ENCODE measurements at regions not wholly inside any gene's neighbourhood (a gene's known extent, or its start where the extent isn't known, plus 50 kb on each side); places are given as distances from the start of the nearest gene placed in this dataset.

- TF ChIP-seq EP300 (IDR thresholded peaks at IDR 0.05; ENCODE audit: borderline replicate concordance) (no peak), FOXM1 (IDR thresholded peaks at IDR 0.05; ENCODE audit: borderline replicate concordance, low read depth) (no peak), TEAD4 (IDR thresholded peaks at IDR 0.05) (no peak), ZBTB7A (IDR thresholded peaks at IDR 0.05; ENCODE audit: low read depth) (no peak), NFIC (IDR thresholded peaks at IDR 0.05) (no peak), MAX (IDR thresholded peaks at IDR 0.05) (no peak), TAF1 (IDR thresholded peaks at IDR 0.05; ENCODE audit: low read depth) (no peak), CEBPB (IDR thresholded peaks at IDR 0.05) (no peak)
- TF ChIP-seq, protein P1, sequence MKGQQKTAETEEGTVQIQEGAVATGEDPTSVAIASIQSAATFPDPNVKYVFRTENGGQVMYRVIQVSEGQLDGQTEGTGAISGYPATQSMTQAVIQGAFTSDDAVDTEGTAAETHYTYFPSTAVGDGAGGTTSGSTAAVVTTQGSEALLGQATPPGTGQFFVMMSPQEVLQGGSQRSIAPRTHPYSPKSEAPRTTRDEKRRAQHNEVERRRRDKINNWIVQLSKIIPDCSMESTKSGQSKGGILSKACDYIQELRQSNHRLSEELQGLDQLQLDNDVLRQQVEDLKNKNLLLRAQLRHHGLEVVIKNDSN (IDR thresholded peaks at IDR 0.05): no peak
Observed at GRCh38 chr20:53837126-53837826, 233.1 kb downstream of the BCAS1 start.

DNA sequence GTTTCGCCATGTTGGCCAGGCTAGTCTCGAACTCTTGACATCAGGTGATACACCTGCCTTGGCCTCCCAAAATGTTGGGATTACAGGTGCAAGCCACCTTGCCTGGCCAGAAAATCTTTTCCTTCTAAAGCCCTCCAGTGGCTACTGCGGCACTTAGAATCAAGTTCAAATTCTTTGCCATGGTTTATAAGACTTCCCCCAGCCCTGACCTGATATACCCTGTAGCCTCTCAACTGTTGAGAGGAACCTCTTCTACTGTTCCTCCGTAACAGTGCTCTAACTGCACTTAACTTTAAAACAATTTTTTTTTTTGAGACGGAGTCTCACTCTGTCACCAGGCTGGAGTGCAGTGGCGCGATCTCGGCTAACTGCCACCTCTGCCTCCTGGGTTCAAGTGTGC lies 235.6 kb downstream of the BCAS1 start:
- no peak for TF ChIP-seq REST (IDR thresholded peaks at IDR 0.05; ENCODE audit: low read depth)
- no peak for TF ChIP-seq NFIC (IDR thresholded peaks at IDR 0.05)
- TF ChIP-seq EGR1 (IDR thresholded peaks at IDR 0.05): no peak
- TF ChIP-seq CEBPB (IDR thresholded peaks at IDR 0.05): no peak
- TF ChIP-seq EP300 (IDR thresholded peaks at IDR 0.05; ENCODE audit: borderline replicate concordance): no peak
- no peak for TF ChIP-seq FOXM1 (IDR thresholded peaks at IDR 0.05; ENCODE audit: borderline replicate concordance, low read depth)
- no peak for TF ChIP-seq CREB1 (IDR thresholded peaks at IDR 0.05; ENCODE audit: low read depth)
- no peak for TF ChIP-seq TEAD4 (IDR thresholded peaks at IDR 0.05)
- no peak for TF ChIP-seq YY1 (IDR thresholded peaks at IDR 0.05; ENCODE audit: low read depth)
- TF ChIP-seq, protein P1 (IDR thresholded peaks at IDR 0.05): no peak
- no peak for TF ChIP-seq TAF1 (IDR thresholded peaks at IDR 0.05; ENCODE audit: low read depth)
- no peak for TF ChIP-seq TCF12 (IDR thresholded peaks at IDR 0.05; ENCODE audit: low read depth)
- TF ChIP-seq RAD21 (IDR thresholded peaks at IDR 0.05; ENCODE audit: low read depth): no peak
- TF ChIP-seq MAX (IDR thresholded peaks at IDR 0.05): no peak
- no peak for TF ChIP-seq ZBTB7A (IDR thresholded peaks at IDR 0.05; ENCODE audit: low read depth)

DNA sequence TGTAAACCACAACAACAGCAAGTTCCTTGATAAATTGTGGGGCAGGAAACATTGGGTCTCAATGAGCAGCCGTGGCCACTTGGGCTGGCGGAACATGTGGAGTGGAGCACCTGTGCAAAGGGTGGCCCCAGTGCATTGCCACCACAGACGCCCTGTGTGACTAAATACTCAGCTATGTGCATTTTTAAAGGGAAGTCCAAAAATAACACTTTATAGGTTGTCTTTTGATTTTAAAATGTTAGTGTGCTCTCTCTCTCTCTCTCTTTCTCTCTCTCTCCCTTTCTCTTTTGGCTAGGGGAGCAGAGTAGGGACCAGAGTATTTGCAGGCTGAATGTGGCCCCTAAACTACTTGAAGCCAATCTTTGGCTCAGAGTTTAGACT lies 236.3 kb downstream of the BCAS1 start:
- TF ChIP-seq TEAD4 (IDR thresholded peaks at IDR 0.05) (no peak), MAX (IDR thresholded peaks at IDR 0.05) (no peak), TCF12 (IDR thresholded peaks at IDR 0.05; ENCODE audit: low read depth) (no peak), RAD21 (IDR thresholded peaks at IDR 0.05; ENCODE audit: low read depth) (no peak), NFIC (IDR thresholded peaks at IDR 0.05) (no peak)

DNA sequence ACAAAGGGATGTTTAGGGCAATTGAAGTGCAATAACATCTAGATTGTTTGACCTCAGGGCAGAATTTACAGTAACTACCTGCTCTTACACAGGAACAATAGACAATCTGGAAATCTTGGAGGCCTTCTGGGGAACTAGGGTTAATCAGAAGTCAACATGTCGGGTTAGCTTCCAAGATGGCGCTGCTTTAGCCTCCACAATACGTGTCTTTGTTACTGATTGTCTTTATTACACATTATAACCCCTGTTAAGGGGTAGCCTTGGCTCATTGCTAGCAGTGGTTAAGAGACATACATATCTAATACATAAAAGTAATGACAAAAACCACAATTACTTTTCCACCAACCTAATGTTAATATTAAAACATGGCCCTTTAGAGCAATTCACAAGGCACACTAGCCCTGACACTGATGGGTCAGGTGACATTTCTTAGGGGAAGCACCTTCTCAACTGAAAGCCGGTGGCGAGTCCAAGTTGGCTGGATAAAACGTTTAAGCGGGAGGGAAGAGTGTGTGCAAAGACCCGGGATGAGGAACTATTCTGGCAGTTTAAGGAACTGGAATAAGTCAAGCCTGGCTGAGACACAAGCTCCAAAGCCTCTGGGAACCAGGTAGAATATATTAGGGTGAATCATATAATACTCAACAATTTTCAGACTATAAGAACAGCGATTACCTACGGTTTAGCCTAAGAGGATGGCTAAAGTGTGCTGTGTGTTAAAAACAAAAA lies 236.9 kb downstream of the BCAS1 start:
- TF ChIP-seq ZBTB7A (IDR thresholded peaks at IDR 0.05; ENCODE audit: low read depth) (no peak), NFIC (IDR thresholded peaks at IDR 0.05) (no peak), CREB1 (IDR thresholded peaks at IDR 0.05; ENCODE audit: low read depth) (no peak), TAF1 (IDR thresholded peaks at IDR 0.05; ENCODE audit: low read depth) (no peak), EP300 (IDR thresholded peaks at IDR 0.05; ENCODE audit: borderline replicate concordance) (no peak), EGR1 (IDR thresholded peaks at IDR 0.05) (no peak), RAD21 (IDR thresholded peaks at IDR 0.05; ENCODE audit: low read depth) (no peak), FOXM1 (IDR thresholded peaks at IDR 0.05; ENCODE audit: borderline replicate concordance, low read depth) (no peak), REST (IDR thresholded peaks at IDR 0.05; ENCODE audit: low read depth) (no peak), TEAD4 (IDR thresholded peaks at IDR 0.05) (no peak)
- TF ChIP-seq, protein P1 (IDR thresholded peaks at IDR 0.05): no peak

- no peak for TF ChIP-seq CREB1 (IDR thresholded peaks at IDR 0.05; ENCODE audit: low read depth)
- TF ChIP-seq TAF1 (IDR thresholded peaks at IDR 0.05; ENCODE audit: low read depth): no peak
- no peak for TF ChIP-seq TEAD4 (IDR thresholded peaks at IDR 0.05)
- no peak for TF ChIP-seq ZBTB7A (IDR thresholded peaks at IDR 0.05; ENCODE audit: low read depth)
- no peak for TF ChIP-seq EP300 (IDR thresholded peaks at IDR 0.05; ENCODE audit: borderline replicate concordance)
- TF ChIP-seq TCF12 (IDR thresholded peaks at IDR 0.05; ENCODE audit: low read depth): no peak
- TF ChIP-seq MAX (IDR thresholded peaks at IDR 0.05): no peak
- TF ChIP-seq EGR1 (IDR thresholded peaks at IDR 0.05): no peak
- TF ChIP-seq YY1 (IDR thresholded peaks at IDR 0.05; ENCODE audit: low read depth): no peak
- TF ChIP-seq FOXM1 (IDR thresholded peaks at IDR 0.05; ENCODE audit: borderline replicate concordance, low read depth): no peak
- TF ChIP-seq REST (IDR thresholded peaks at IDR 0.05; ENCODE audit: low read depth): no peak
Observed at GRCh38 chr20:53832499-53832898, 237.9 kb downstream of the BCAS1 start.

Data from Ishikawa (cell line).